ENCODE measurements at regions not wholly inside any gene's neighbourhood (a gene's known extent, or its start where the extent isn't known, plus 50 kb on each side); places are given as distances from the start of the nearest gene placed in this dataset.

DNA sequence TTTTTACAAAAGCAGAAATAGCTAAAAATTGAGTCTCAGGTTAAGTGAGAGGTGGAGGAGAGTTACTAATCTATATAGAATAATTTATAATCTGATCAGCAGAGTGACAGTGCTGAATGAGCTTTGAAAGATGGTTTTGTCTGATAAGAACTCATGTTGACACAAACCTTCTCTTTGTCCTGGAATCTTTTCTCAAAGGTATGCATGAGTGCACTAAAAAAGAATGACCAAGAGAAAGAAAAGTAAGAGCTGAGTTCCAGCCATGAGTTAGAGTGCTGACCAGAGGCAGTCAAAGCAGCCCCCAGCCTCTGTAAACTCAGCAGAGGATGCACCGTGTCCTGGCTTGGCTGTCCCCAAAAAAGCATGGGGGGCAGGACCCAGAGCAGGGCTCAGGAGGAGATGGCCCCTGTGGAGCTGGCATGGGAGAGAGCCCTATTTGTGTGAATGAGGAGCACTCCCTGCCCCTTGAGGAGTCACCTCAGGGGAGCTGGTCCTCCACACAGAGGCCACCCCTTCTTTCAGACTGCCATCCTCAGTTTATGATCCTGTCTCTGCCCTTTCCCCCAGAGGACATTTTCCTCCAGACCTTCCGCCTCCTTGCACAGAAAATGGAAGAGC, 129.8 kb downstream of the SEC23A start:
- DNase-seq: no peak
- no peaks in the 10 kb centered on the region for H3K79me2 ChIP-seq (ENCODE audit: low read depth)
- no peaks in the 10 kb centered on the region for H3K36me3 ChIP-seq (ENCODE audit: low read depth)
- ChIA-PET CTCF (no interaction called here), POLR2A (ENCODE audit: unreplicated experiment) (no interaction called here)
- no peaks in the 10 kb centered on the region for H3K9me3 ChIP-seq (ENCODE audit: insufficient read depth, low read depth)
- H2AFZ ChIP-seq: no peak overlapping the region
- no peak overlapping the region for H3K4me2 ChIP-seq
- H3F3A ChIP-seq (ENCODE audit: insufficient read depth, low read depth): no peaks in the 10 kb centered on the region
- TF ChIP-seq EZH2 (IDR thresholded peaks at IDR 0.05; ENCODE audit: low read depth): no peak
- no peak for TF ChIP-seq CTCF (conservative IDR thresholded peaks at IDR 0.05)
- no peaks in the 10 kb centered on the region for H4K20me1 ChIP-seq (ENCODE audit: insufficient read depth)
- intact Hi-C loops (cut with micrococcal nuclease; ENCODE audit: unreplicated experiment): no loop called here
- H3K9me2 ChIP-seq (ENCODE audit: insufficient read depth): no peaks in the 10 kb centered on the region
- no peaks in the 10 kb centered on the region for H3K27me3 ChIP-seq (ENCODE audit: insufficient read depth, low read depth)
- H3K4me1 ChIP-seq (replicated peaks; ENCODE audit: insufficient read depth): no peaks in the 10 kb centered on the region
- BruUV-seq (replicated peaks): no TSS peak
- H3K4me3 ChIP-seq: no peak overlapping the region
- H3K27ac ChIP-seq: no peak overlapping the region

GRCh38 chr14:38972511-38972910, 130.5 kb downstream of the SEC23A start:
- Histone ChIP-seq H3K9me3 (ENCODE audit: insufficient read depth, low read depth) (no peaks in the 10 kb centered on the region), H3K36me3 (ENCODE audit: low read depth) (no peaks in the 10 kb centered on the region), H3K9me2 (ENCODE audit: insufficient read depth) (no peaks in the 10 kb centered on the region), H3K4me2 (no peak overlapping the region), H3K4me3 (no peak overlapping the region), H3F3A (ENCODE audit: insufficient read depth, low read depth) (no peaks in the 10 kb centered on the region), H4K20me1 (ENCODE audit: insufficient read depth) (no peaks in the 10 kb centered on the region), H2AFZ (no peak overlapping the region), H3K4me1 (replicated peaks; ENCODE audit: insufficient read depth) (no peaks in the 10 kb centered on the region), H3K27ac (no peak overlapping the region), H3K27me3 (ENCODE audit: insufficient read depth, low read depth) (no peaks in the 10 kb centered on the region), H3K79me2 (ENCODE audit: low read depth) (no peaks in the 10 kb centered on the region)
- no TSS peak for BruUV-seq (replicated peaks)
- intact Hi-C loops (cut with micrococcal nuclease; ENCODE audit: unreplicated experiment): no loop called here
- TF ChIP-seq EZH2 (IDR thresholded peaks at IDR 0.05; ENCODE audit: low read depth): no peak
- no peak for TF ChIP-seq CTCF (conservative IDR thresholded peaks at IDR 0.05)
- CTCF ChIA-PET: no interaction called here
- POLR2A ChIA-PET (ENCODE audit: unreplicated experiment): no interaction called here
- no peak for DNase-seq

- POLR2A ChIA-PET (ENCODE audit: unreplicated experiment): no interaction called here
- BruUV-seq (replicated peaks): no TSS peak
Observed at GRCh38 chr14:38971258-38971921, 131.6 kb downstream of the SEC23A start.

More at GRCh38 chr14:38971258-38971921, 131.6 kb downstream of the SEC23A start:
- Histone ChIP-seq H3K4me3 (no peak overlapping the region), H3F3A (ENCODE audit: insufficient read depth, low read depth) (no peaks in the 10 kb centered on the region), H3K9me2 (ENCODE audit: insufficient read depth) (no peaks in the 10 kb centered on the region), H3K79me2 (ENCODE audit: low read depth) (no peaks in the 10 kb centered on the region), H3K27me3 (ENCODE audit: insufficient read depth, low read depth) (no peaks in the 10 kb centered on the region), H2AFZ (no peak overlapping the region), H4K20me1 (ENCODE audit: insufficient read depth) (no peaks in the 10 kb centered on the region), H3K36me3 (ENCODE audit: low read depth) (no peaks in the 10 kb centered on the region), H3K4me1 (replicated peaks; ENCODE audit: insufficient read depth) (no peaks in the 10 kb centered on the region), H3K9me3 (ENCODE audit: insufficient read depth, low read depth) (no peaks in the 10 kb centered on the region), H3K27ac (no peak overlapping the region), H3K4me2 (no peak overlapping the region)
- CTCF ChIA-PET: no interaction called here
- TF ChIP-seq CTCF (conservative IDR thresholded peaks at IDR 0.05) (no peak), EZH2 (IDR thresholded peaks at IDR 0.05; ENCODE audit: low read depth) (no peak)
- no peak for DNase-seq
- intact Hi-C loops (cut with micrococcal nuclease; ENCODE audit: unreplicated experiment): no loop called here
